ENCODE measurements at regions not wholly inside any gene's neighbourhood (a gene's known extent, or its start where the extent isn't known, plus 50 kb on each side); places are given as distances from the start of the nearest gene placed in this dataset.

DNA sequence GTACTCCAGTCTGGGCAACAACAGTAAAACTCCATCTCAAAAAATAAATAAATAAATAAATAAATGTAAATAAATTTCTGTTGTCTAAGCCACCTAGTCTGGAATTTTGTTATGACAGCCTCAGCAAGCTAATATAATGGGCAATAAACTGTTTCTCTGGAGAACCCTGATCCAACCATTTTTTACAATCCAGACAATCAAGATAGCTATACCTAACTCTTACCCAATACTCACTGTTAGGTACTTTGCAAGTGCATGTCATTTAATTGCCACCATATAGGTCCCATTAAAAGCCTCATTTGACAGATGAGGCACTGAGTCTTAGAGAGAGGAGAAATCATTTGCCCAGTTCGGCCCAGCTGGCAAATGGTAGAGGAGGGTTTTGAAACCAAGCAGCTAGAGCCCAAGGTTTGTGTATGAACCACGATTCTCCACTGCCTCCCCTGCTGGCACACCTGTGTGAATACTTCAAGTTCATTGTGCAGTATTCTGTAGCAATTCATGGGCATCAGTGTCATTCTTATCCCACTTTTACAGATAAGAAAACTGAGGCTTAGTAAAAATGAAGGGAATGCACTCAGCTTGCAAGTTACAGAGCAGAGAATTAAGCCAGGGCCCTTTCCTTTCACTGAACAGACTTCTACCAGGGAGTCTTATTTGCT, 107.0 kb upstream of the UBE2E1 start:
- H4K20me1 ChIP-seq (ENCODE audit: insufficient read depth, low read length): no peaks in the 10 kb centered on the region
- no peak overlapping the region for H2AFZ ChIP-seq (ENCODE audit: low read length)
- no peak overlapping the region for H3K4me3 ChIP-seq (ENCODE audit: insufficient read depth, low read length)
- no peaks in the 10 kb centered on the region for H3K27me3 ChIP-seq (ENCODE audit: insufficient read depth, low read length)
- H3K36me3 ChIP-seq (ENCODE audit: insufficient read depth, low read length): no peaks in the 10 kb centered on the region
- H3K27ac ChIP-seq (ENCODE audit: low read depth, low read length): no peak overlapping the region
- no peaks in the 10 kb centered on the region for H3K4me1 ChIP-seq (ENCODE audit: insufficient read depth, low read length)
- no peaks in the 10 kb centered on the region for H3K79me2 ChIP-seq (ENCODE audit: insufficient read depth, low read length)
- DNase-seq (ENCODE audit: insufficient read length, low spot score, missing footprints): no peak
- H3K9me3 ChIP-seq (ENCODE audit: low read depth, low read length): no peaks in the 10 kb centered on the region
- TF ChIP-seq, protein P1, sequence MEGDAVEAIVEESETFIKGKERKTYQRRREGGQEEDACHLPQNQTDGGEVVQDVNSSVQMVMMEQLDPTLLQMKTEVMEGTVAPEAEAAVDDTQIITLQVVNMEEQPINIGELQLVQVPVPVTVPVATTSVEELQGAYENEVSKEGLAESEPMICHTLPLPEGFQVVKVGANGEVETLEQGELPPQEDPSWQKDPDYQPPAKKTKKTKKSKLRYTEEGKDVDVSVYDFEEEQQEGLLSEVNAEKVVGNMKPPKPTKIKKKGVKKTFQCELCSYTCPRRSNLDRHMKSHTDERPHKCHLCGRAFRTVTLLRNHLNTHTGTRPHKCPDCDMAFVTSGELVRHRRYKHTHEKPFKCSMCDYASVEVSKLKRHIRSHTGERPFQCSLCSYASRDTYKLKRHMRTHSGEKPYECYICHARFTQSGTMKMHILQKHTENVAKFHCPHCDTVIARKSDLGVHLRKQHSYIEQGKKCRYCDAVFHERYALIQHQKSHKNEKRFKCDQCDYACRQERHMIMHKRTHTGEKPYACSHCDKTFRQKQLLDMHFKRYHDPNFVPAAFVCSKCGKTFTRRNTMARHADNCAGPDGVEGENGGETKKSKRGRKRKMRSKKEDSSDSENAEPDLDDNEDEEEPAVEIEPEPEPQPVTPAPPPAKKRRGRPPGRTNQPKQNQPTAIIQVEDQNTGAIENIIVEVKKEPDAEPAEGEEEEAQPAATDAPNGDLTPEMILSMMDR (IDR thresholded peaks at IDR 0.05; ENCODE audit: extremely low read depth, low read depth, low read length): no peak
- no peak overlapping the region for H3K4me2 ChIP-seq (ENCODE audit: insufficient read depth, low read length)

DNA sequence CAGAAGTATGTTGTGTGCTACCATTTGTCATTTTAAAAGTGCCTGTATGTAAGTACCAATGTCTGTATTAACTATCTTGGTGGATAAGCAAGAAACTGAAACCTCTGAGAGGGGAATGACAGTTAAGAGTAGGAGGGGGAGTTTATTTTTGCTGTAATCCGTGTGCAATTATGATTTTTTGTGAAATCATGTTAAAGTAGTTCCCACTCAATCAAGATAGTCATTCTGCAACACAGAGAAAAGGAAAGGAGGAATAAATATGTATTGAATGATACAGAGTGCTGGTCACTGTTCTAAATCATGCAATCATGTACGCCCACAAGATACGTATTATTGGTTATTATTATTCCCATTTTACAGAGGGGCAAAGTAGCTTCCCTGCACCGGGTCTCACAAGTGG, 105.1 kb upstream of the UBE2E1 start:
- TF ChIP-seq, protein P1 (IDR thresholded peaks at IDR 0.05; ENCODE audit: extremely low read depth, low read depth, low read length): no peak
- Histone ChIP-seq H3K27ac (ENCODE audit: low read depth, low read length) (no peak overlapping the region), H3K4me3 (ENCODE audit: insufficient read depth, low read length) (no peak overlapping the region), H3K4me1 (ENCODE audit: insufficient read depth, low read length) (no peaks in the 10 kb centered on the region), H2AFZ (ENCODE audit: low read length) (no peak overlapping the region), H3K4me2 (ENCODE audit: insufficient read depth, low read length) (no peak overlapping the region), H3K36me3 (ENCODE audit: insufficient read depth, low read length) (no peaks in the 10 kb centered on the region), H3K27me3 (ENCODE audit: insufficient read depth, low read length) (no peaks in the 10 kb centered on the region), H4K20me1 (ENCODE audit: insufficient read depth, low read length) (no peaks in the 10 kb centered on the region), H3K79me2 (ENCODE audit: insufficient read depth, low read length) (no peaks in the 10 kb centered on the region), H3K9me3 (ENCODE audit: low read depth, low read length) (no peaks in the 10 kb centered on the region)
- DNase-seq (ENCODE audit: insufficient read length, low spot score, missing footprints): no peak

DNA sequence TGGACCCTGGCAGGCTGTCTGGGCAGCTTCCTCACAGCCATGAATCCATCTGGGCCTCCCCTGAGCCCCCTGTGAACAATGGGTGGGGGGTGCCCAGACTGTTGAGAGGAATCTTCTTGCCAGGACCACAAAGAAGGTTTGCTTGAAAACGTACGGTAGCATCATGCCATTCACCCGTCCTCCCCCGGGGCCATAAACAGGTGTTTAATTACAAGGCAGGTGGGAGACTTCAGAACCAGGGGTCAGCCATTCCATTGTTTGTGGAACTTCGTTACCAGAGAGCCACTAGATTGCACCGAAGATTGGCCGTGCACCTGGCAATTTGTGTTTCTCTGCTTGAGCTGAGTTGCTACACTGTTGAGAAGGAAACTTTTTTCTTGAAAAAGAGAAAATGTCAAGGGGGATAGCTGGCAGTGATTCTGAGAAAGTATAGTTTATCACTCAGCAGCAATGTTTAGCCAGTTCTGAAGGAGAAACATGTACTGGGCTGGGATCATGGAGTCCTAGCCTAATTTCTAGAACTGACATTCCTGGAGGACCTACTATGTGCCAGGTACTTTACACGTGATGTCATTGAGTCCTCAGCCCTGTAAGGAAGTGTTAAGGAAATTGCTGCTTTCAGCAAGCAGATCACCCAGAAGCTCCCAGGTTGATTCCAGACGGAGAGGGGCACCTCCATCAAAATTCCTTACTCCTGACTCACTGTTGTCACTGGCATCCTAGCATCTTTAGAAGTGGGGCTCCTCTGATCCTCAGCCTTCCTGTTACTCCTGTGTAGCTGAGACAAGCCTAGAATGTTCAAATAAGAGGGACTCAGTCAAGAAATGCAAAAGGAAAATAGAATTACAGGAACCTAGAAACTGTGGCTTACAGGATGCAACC, 103.8 kb upstream of the UBE2E1 start:
- Histone ChIP-seq H3K9me3 (ENCODE audit: low read depth, low read length) (no peaks in the 10 kb centered on the region), H3K27me3 (ENCODE audit: insufficient read depth, low read length) (no peaks in the 10 kb centered on the region), H3K4me1 (ENCODE audit: insufficient read depth, low read length) (no peaks in the 10 kb centered on the region), H4K20me1 (ENCODE audit: insufficient read depth, low read length) (no peaks in the 10 kb centered on the region), H3K4me3 (ENCODE audit: insufficient read depth, low read length) (no peak overlapping the region), H2AFZ (ENCODE audit: low read length) (no peak overlapping the region), H3K79me2 (ENCODE audit: insufficient read depth, low read length) (no peaks in the 10 kb centered on the region), H3K36me3 (ENCODE audit: insufficient read depth, low read length) (no peaks in the 10 kb centered on the region), H3K4me2 (ENCODE audit: insufficient read depth, low read length) (no peak overlapping the region), H3K27ac (ENCODE audit: low read depth, low read length) (no peak overlapping the region)
- DNase-seq (ENCODE audit: insufficient read length, low spot score, missing footprints): no peak
- TF ChIP-seq, protein P1 (IDR thresholded peaks at IDR 0.05; ENCODE audit: extremely low read depth, low read depth, low read length): no peak

DNA sequence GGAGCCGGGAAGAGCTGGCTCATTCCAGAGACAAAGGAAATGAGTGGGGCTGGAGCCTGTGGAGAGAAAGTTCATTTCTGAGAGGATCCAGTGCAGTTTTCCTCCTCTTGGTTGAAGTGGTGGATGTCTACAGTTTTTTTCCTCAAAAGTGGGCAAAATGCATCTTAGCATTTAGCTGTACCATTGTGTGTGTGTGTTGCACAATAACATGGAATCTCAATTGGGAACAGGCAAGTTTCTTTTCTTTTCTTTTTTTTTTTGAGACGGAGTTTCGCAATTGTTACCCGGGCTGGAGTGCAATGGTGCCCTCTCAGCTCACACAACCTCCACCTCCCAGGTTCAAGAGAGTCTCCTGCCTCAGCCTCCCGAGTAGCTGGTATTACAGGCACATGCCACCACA, 101.5 kb upstream of the UBE2E1 start:
- no peak overlapping the region for H2AFZ ChIP-seq (ENCODE audit: low read length)
- TF ChIP-seq, protein P1 (IDR thresholded peaks at IDR 0.05; ENCODE audit: extremely low read depth, low read depth, low read length): no peak
- no peak for DNase-seq (ENCODE audit: insufficient read length, low spot score, missing footprints)
- H4K20me1 ChIP-seq (ENCODE audit: insufficient read depth, low read length): no peaks in the 10 kb centered on the region
- H3K27ac ChIP-seq (ENCODE audit: low read depth, low read length): no peak overlapping the region
- H3K79me2 ChIP-seq (ENCODE audit: insufficient read depth, low read length): no peaks in the 10 kb centered on the region
- no peaks in the 10 kb centered on the region for H3K36me3 ChIP-seq (ENCODE audit: insufficient read depth, low read length)
- no peaks in the 10 kb centered on the region for H3K27me3 ChIP-seq (ENCODE audit: insufficient read depth, low read length)
- H3K4me3 ChIP-seq (ENCODE audit: insufficient read depth, low read length): no peak overlapping the region
- no peaks in the 10 kb centered on the region for H3K4me1 ChIP-seq (ENCODE audit: insufficient read depth, low read length)
- no peaks in the 10 kb centered on the region for H3K9me3 ChIP-seq (ENCODE audit: low read depth, low read length)
- no peak overlapping the region for H3K4me2 ChIP-seq (ENCODE audit: insufficient read depth, low read length)

Data from osteoblast (primary cell).